H4 (cell line): ENCODE measurements at regions not wholly inside any gene's neighbourhood (a gene's known extent, or its start where the extent isn't known, plus 50 kb on each side); places are given as distances from the start of the nearest gene placed in this dataset.

ENCODE experiments used
- DNase-seq: peaks from one replicate; pipeline ENCODE4 v3.0.0-alpha.2; 2015; ENCODE audit warnings: low spot score

DNA sequence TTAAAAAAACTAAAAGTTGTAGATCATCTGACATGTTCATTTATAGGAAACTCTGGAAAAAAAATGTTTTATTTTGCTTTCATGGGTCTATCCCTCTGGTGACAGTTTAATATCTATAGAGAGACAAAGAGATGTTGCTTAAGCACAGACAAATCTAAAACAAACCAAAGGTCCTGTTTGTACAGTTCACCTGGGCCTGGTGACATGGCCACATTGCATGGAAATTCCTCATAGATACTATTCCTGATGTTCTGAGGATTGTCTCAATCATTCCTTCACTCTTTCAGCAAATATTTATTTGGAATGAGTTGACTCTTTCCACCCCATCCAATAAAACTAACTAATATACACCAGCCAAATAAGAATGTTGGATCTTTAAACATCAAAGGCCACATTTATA lies 259.1 kb upstream of the NOCT start:
- DNase-seq = no peak

DNA sequence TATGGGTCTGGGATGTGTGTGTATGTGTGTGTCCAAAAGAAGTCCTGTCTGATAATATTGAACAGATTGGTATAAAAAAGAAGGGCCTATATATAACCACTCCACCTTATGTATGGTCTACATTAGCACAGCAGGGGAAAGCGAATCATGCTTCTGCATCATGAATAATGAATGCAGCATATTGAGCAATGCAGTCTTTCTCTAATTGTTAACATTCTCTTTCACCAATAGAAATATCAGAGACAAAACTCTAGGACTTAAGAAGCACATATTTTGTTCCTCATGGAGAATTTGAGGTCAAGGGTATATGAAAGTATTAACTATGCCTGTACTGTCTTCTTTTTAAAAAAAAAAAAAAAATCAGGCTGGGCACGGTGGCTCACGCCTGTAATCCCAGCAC lies 264.3 kb upstream of the NOCT start:
- DNase-seq = no peak

DNA sequence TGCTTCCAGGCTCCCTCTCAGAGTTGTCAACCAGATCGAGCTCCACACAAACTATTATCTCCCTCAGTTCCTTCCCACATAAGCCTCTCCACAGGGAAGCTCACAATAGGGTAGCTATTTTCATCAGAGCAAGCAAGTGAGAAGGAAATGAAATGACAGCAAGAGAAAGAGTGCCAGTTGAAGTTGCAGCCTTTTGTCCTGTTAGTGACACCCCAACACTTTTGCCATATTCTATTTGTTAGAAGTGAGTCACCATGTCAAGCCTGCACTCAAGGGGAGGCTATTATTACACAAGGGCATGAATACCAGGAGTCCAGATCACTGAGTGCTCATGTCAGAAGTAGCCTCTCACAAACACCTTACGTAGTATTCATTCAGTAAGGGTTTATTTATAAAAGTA lies 266.3 kb upstream of the NOCT start:
- no peak for DNase-seq

DNA sequence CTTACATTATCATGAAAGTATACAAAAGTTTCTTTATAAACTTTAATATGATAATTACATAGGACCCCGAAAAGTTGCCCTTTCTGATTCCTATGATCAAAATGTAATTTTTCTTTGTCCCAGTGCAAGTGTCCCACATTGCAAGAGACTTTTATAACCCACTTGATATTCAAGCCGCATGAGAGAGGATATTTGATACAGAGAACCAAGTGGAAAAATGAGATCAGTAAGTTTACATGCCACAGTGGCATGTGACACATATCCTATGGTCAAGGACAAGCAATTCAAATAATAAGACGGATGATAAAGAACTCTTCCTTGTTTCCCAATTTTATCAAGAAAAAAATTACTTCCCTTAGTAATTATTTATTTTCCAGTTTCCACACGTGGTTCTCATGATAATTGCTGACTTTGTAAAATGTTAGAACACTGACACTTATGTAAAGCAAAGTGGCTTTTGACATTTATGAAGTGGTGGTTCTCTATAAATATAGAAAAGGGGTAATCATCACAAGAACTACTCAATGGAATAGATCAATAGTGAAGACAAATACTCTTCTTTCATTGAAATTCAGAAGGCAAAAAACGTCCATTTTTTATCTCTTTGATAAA lies 273.7 kb upstream of the NOCT start:
- no peak for DNase-seq

DNA sequence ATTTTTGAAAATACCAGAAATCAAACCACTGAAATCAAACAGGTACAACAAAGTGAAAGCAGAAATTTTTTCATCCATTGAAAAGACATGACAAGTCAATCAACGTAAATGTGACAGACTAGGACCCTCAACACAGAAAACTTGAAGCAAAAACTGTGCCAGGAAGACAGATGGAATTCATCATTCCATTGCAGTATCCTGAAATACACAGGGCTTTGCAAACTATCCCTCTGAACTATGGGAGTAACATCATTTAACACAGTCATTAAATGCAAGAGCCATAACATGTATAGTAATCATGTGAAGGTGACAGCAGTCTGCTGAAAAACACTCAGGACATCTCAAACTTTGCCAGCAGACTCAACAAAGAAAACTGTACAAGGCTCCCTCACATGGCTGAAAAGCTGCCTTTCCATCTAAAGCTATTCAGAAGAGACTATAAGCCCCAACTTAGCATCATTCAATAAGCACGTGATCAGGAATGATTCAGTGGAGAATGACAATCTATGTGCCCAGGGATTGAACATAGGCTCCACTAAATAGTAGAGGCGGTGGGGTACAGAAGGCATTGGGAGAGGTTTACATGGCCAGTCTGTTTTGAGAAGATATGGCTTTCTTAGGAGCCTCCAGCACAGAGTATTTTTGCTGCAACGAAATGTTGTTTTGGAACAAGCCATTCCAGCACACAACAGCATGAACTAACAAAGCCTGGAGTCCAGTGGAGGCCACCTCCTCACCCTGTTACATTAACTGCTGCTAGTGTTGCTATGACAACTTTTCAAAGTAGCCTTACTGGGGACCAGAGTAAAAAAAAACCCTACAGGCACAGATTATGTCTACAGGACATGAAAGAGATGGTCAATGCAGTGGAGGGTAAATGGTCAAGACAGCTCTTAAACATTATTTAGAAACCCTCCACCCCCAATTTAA lies 274.5 kb upstream of the NOCT start:
- DNase-seq = no peak

DNA sequence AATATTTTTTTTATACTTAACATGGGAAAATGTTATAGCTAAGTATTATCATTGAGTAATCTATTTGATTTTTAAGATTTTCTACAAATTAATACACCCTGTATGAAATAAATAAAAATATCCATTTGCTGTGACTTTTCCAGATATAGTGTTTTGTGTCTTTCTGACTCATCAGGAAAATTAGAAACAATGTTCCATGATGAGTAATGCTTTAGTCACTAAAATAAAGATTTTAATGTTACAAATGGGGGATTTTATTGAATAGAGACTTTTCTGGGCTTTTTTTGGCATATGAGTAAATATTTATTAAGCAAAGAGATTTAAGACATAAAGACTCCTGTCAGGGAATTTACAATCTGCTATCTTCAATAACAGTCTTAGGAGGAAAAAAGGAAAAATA lies 279.2 kb upstream of the NOCT start:
- DNase-seq = no peak

DNA sequence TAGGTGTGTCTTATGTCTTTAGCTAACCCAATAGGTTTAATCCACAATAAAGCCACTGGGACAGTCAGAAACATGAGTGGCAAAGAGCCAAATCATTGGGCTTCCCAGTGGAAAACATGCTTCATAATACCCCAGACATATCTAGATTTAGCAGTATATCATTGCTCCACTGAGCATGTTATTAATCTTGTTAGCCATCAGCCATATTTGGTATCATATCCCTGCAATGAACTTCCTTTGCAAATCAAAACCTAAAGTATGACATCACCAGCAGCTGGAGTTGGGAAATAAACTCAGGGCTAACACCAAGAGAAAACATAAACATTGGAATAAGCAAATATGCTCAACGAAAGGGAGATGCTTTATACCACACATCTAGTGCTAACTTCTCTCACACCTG lies 280.8 kb upstream of the NOCT start:
- DNase-seq = peak; percentile 72

DNA sequence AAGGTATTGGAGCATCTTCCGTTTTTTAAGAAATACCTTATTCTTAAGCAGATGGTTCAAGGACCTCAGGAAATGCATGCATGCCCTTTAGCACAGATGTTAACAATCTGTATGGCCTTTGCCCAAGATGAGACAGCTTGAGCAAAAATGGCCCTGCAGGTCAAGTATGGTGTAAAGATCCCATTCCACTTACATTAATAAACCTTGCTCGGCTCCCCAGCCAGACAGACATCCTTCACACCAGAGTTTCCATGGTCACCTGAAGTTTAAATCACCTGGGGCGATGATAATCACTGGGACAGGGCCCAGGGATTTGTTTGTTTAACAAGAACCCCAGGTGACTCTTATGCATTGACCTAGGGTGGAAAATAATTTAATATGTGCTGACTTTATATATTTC lies 287.0 kb upstream of the NOCT start:
- DNase-seq = no peak

DNA sequence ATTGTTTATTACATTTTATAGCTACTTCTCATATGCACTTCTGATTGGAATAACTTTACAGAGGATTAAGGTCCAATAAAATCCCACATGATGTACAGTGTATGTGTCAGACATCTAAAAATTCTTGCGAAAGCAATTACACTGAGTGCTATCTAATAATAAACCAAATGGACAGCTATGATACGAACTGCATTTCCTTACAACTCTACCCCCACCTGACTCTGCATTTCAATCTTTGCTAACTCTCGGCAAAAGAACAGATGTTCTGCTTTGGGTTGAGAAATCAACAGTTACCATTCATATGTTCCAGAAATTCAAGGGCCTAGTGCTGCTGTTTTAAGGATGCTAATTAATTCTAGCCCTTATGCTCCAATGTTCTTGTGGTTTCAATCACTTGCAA lies 287.9 kb upstream of the NOCT start:
- no peak for DNase-seq

DNA sequence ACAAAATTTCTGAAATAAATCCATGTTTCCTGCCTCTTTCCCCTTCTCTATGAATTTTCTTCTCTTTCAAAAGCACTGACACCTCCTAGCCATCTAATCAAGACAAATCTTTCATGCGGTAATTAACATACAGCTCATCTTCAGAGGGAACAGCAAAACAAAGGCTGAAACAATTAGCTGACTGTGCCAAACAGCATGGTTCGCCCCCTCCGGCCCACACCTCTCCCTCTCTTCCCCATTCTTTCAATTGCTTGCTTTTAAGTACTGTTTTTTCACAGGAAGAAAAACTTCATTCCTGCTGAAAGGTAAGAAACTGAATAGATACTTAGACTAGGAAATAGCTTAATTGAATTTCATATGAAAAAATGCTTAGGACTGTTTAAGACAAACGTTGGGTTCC lies 291.1 kb upstream of the NOCT start:
- no peak for DNase-seq

DNA sequence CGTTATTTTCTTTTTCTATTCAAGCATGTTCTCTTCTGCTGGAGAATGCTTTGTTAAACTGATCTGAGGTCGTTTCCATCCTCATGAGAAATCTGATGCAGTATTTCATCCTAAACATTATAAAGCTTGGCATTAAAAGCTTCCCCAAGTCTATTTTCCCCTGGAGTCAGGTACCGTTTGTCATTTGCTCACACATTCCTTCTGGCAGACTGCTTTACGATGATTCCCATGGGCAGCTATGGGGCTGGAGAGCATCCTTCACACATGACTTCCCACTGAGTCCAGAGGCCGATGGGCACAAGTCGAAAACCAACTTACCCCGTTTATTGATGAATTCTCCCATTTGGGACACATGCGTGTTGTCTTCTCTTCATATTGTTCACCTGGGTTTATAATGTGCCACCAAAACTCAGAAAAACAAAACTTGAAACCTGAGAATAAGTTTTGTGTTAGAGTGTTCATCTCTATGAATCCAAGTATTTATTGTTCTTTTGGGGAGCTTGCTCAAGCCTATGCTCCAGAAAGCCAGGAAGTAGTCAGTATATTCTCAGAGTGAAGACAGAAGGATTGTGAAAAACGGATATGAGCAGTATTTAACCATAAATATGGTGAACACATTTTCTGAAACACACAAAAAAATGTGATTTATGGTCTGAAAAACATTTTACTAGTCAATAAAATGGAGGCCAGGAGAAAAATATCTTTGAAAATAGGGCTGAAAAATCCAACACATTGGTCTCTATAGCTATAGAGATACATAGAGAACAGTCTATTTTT lies 298.8 kb upstream of the NOCT start:
- no peak for DNase-seq

DNA sequence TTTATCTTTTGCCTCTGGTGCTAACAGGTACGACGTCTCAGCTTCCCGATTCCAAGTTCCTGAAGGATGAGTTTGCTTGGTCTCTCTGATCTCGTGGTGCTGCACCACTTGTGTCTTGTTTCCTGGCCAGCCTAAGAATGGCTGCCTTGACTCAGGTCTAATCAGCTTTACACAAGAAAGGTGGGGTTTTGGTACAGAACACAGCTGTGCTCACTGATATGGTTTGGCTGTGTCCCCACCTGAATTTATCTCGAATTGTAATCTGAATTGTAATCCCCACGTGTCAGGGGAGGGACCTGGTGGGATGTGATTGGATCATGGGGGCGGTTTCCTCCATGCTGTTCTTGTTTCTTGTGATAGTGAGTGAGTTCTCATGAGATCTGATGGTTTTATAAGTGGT lies 305.3 kb upstream of the NOCT start:
- no peak for DNase-seq

DNA sequence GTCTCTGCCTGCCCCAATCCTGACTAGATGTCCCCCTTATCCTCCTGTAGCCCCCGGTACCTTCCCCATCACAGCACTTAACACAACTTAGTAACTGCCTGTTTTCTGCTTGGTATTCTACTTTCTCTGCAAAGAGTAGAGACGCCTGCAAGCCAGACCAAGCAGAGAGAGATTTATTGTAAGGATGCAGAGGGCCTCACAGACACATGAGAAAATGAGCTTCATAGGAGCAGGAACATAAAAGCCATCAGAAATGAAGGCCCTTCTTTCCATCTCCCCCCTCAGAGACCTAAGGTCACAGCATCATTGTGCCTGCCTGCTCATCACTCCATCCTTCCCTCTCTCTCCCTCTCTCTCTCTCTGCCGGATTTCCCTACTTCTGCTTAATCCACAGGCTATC lies 305.7 kb upstream of the NOCT start:
- DNase-seq = no peak

DNA sequence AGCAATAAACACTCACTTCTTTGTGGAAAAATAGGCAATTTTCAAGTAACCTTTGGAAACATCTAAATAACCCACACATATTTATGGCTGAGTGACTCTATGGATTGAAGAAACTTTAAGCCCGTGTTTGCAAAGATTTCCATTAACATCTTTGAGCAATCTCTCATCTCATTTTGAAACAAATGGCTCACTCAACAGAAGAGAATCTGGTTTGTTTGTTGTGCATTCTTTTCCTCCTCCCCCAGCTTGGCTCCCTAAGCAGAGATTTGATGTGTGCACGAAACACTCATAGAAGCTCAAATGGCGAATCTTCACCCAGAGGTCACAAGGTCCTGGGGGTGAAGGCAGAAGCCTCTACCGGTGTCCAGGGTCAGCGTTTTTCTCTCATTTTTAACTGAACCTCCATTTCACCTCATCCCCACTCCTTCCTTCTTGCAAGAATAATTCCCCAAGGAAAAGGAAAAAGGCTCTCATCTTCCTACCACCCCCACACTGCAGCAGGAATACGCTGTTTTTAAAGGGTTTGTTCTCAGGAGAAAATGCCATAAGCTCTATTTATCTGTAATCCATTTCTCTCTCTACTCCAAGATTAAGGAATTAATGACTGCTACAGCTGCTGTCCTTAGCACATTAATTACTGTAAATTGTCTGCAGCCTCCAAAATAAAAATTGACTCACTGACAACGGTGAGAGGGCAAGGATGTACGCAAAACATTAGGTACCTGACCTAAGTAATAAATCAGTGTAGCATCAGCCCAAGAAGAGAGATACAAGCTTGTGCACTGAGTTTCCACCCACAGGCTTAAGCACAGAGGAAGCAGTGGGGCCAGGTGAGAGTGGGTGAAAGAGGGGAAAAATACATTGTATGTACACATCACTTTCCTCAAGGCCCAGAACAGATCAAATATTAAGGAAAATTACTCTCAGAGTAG lies 307.6 kb upstream of the NOCT start:
- no peak for DNase-seq

DNA sequence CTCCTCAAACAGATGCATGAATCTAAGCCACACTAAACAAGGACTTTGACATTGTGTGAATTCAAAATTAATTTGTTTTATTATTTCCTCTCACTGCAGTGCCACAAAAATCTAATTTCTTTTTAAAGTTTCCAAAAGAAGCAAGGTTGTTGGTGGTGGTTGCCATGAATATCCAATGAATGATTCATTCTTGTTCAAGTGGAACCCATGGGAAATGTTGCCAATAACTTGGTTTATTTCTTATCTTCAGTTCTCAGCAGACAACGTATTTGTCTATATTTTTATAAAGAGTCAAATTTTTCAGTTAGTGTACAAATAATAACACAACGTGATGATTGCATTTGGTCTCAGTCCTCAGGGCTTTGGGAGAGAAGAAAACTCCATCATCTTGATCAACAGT lies 309.4 kb upstream of the NOCT start:
- no peak for DNase-seq

DNA sequence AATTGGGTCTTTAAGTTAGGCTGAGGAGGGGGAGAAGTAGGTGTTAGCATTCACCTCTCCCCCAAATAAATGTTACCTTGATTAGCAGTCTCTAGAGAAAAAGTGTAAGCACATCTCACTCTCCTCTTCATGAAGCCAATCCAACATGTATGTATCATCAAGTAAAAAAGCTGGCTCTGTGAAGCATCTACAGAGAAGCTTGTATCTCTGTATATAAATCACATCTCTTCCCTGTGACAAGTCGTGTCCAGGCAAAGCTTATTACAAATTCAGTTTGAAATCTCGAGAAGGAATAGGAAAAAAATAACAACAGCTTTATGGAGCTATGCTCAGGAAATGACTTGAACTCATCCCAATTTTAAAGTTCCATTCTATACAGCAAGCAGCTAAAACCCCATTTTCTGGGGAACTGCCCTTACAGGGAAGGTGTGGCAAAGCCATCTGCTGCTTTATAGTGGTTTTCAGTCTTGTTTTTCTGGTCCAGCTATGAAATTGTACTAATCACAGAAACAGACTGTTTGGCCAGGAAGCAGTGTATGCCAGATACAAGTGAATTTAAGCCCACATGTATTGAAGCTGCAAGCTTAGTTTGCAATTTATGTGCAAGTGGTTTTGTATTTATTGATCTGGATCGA lies 313.3 kb upstream of the NOCT start:
- no peak for DNase-seq

DNA sequence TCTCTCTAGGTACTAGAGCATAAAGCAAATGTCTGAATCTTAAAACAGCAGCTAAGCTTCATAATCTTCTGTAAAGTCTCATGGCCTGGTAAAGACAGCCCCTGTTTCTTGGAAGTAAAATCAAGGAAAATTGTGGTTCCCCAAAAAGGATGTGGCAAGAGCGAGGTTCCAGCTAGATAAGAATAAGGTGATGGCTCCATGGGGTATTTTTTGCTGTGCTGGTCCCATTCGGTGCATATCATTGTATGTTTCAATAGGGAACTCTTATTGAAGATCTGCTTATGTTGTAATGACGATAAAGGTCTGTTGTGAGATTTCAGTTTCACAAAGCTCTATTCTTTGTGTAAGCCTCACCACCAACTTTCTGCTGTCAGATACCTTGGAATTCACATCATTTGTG lies 316.9 kb upstream of the NOCT start:
- no peak for DNase-seq

DNA sequence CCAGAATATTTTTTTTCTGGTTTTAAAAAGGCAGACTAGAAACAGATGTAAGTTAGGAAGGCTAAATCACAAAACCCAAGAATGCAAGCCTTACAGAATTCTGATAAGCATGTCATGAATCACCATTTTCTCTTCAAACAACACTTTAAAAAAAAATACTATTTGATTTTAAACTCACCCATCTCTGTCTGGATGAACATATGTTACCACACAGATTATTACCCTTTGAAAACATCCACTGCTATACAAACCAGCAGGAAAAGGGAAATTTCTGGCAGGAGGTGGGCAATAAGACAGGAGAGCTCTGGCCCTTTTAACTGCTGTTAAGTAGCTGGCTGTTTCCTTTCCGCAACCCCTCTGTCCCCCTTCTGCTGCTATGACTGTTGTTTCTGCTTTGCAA lies 317.7 kb upstream of the NOCT start:
- DNase-seq = no peak

DNA sequence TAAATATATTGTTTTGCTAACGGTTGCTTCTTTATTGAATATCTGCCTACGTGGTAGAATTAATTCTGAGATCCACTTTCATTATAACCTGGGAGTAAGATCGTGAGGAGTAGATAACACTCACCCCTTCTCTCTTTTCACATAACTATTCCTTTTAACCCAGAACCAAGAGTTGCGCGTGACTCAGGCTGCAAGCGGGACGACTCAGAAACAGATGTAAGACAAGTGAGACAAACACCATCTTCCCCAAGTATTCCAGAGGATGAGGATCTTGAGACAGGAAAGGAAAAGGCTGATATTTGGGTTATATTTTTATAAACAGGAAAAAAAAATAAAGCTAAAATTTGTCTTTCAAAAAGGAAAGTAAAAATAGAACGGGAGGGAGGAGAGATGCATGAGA lies 318.8 kb upstream of the NOCT start:
- DNase-seq = no peak

DNA sequence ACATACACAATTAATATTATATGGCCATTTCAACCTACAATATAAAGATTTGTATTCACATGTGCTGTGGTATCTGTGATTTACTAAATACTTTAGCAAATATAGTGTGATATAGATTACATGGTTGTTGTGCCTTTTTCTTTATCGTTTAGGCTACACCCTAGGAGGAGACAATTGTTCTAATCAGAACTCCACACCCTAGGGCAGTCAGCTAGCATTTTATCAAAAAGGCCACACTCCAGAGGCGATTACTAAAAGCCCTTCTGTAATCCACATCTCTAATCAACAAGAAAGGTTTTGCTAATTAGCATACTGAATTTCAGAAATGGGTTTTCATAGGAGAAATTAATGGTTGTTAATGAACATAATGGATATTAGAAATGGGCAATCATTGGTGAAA lies 319.5 kb upstream of the NOCT start:
- DNase-seq = no peak

DNA sequence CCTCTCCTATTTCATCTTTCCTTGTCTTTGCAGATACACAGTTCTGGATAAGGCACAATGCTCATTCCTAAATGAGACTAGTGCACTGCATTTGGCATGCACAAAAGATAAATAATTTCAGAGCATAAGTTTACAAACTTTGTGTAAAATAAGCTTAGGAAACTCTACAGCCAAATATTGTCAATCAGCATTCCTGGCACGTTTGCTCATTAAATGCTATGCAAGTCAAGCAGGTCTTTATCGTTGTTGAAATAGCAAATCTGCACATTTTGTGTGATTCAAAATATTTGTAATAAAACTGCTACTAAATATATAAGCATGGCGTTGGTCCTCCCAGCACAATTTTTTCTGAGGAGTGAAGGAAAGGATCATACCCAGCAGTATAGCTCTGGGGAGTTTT lies 322.1 kb upstream of the NOCT start:
- no peak for DNase-seq
